Peyer's patch (tissue), 2 donors: ENCODE measurements at regions not wholly inside any gene's neighbourhood (a gene's known extent, or its start where the extent isn't known, plus 50 kb on each side); places are given as distances from the start of the nearest gene placed in this dataset.

Source experiments
- small RNA-seq, 2 donors: library from RNA; depleted of rRNA; stranded (forward); fragments of <200 nt; gene quantifications; one replicate each; pipeline ENCODE3, GENCODE V24; 2016

Small RNA genes in the stretch of these regions (small RNA-seq; reads per million reads assigned to genes)
- gene RNU6-17P, result 0 reads per million in 2 donors
